Endometrium (tissue), 2 donors: ENCODE measurements at regions not wholly inside any gene's neighbourhood (a gene's known extent, or its start where the extent isn't known, plus 50 kb on each side); places are given as distances from the start of the nearest gene placed in this dataset.

Source experiments
- FAIRE-seq: peaks from 2 replicates; lab custom pipeline; 2012; peaks lifted over from hg19 to GRCh38; lab: Jason Lieb, UNC
- donor health status: control.
- donor health status: control.

DNA sequence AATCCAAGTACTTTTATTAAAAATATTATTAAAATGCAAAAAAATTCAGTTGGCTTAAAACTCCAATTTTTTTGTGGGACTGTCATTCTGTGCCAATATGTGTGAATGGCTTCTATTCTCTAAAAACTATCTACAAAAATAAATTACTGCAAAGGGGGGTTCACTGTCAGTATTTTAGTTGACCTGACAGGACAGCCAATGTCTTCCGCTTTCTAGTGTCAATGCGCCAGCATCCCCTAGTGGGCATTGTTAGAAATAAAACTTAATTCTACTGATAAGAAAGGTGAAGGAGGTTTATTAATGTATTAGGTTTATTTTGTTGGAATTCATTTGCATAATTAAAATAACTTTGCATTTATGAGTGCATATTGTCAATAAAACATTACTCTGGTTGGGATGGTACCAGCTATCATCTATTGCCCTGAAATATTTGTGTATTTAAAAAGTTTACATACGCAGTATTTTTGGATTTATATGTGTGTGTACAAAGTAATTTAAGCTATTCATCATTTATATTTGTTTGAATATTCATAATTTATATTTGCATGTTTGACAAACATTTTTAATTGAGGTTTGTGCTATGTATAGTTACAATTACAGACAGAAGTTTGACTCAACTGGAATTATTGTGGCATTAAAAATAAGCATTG, 527.2 kb downstream of the FLRT2 start:
- FAIRE-seq, result peak; percentile 78

DNA sequence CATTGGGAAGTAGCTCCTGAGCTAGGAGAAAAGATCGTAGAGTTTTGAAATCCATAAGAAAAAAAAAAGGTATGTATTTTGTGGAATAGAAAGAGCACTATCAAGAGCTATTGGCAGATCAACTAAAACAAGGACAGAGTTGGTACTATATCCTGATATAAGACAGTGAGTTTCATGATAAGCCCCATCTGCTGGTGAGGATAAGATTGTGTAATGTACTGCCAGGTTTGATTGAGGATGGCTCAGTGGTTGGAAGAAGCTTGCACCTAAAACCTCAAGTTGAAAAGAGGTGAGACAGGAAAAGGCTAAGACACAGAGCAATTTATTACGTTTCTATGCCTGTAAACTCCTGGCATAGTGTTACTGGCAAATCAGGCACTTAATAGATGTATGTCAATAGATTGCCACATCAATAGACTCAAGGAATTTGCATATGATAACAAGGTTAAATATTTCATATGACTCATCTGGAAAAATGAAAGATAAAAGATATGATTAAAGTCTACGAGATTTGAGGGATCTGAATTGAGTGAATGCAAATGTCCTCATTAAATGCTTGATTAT, 525.6 kb downstream of the FLRT2 start:
- FAIRE-seq, result no peak

DNA sequence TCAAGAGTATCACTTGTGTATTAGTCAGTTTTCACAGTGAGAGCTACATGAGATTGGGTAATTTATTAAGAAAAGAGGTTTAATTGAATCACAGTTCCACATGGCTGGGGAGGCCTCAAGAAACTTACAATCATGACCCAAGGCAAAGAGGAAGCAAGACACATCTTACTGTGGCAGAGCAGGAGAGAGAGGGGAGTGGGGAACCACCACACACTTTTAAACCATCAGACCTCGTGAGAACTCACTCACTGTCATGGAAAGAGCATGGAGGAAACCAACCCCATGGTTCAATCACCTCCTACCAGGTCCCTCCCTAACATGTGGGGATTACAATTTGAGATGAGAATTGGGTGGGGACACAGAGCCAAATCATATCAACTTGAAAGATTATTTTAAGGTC, 522.9 kb downstream of the FLRT2 start:
- FAIRE-seq, result no peak

DNA sequence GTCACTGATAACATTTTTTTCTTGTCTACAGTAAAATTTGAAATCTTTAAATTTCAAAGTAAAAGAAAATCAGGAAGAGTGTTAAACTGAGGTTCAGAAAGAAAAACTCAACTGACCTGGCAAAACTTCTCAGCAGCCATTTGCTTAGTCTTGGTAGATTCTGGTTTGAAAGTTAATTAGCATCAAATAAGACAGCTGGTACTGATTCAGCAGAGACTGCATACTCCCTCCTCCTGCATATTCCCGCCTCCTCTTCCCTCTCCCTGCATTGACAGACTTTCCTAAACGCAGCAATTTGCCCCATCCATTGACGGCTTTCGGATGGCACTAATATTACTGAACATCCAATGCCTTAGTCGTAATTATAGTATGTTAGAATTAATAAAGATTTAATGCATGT, 520.8 kb downstream of the FLRT2 start:
- no peak for FAIRE-seq

DNA sequence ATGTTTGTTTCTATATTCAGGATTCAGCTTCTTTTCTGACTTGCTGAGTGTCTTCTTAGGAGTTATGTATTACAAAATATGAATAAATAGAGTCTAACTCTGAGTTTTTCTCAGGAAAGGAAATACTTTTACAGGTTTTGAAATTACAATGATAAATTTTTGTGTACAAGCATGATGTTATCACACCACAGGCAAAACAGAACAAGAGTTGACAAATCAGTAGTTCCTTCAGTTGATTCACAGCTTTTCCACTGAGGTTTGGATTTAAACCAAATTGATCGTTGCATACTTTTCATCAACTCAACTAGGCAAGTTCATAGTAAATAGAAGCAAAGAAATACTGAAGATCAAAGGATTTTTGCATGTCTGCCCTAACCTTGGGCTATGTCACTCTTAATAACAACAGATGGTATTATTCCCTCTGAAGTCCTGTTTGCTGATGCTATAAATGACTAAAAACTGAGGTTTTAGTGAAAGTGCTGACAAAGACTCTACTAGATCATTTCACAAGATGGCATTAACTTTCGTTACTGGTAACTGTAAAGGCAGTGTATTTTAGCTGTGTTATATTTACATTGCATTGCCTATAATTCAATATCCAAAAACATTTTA, 520.2 kb downstream of the FLRT2 start:
- FAIRE-seq, result no peak

DNA sequence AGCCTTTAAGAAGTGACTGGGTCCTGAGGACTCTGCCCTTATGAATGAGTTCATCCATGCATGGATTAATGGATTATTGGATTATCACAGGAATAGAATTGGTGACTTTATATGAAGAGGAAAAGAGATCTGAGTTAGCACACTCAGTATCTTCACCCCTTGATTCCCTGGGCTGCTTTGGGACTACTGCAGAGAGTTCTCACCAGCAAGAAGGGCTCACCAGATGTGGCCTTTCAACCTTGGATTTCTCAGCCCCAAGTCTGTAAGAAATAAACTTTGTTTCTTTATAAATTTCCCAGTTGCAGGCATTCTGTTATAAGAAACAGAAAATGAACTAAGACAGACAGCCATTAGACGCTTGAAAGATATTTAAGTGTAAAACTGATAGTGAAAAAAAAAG, 509.2 kb downstream of the FLRT2 start:
- FAIRE-seq, result peak; percentile 80

DNA sequence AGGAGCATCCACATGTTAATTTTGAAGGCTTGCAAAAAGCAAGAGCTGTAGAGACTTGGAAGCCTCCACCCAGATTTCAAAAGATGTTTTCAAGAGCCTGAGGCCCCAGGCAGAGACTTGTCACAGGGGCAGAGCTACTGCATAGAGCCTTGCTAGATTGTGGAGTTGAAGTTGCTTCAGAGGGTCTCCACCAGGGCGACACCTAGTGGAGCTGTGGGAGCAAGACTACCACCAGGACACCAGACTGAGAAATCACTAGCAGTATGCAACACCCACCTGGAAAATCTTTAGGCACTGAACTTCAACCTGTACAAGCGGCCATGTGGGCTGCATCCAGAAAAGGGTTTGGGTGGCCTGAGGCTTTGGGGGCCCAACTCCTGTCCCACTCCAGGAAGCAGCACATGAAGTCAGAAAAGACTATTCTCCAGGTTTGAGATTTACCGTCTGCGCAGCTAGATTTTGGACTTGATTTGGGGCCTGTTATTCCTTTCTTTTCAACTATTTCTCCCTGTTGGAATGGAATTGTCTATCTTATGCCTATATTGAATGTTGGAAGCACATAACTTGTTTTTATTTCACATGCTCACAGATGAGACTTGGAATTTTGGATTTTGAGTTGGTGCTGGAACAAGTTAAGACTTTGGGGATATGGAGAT, 508.6 kb downstream of the FLRT2 start:
- no peak for FAIRE-seq

DNA sequence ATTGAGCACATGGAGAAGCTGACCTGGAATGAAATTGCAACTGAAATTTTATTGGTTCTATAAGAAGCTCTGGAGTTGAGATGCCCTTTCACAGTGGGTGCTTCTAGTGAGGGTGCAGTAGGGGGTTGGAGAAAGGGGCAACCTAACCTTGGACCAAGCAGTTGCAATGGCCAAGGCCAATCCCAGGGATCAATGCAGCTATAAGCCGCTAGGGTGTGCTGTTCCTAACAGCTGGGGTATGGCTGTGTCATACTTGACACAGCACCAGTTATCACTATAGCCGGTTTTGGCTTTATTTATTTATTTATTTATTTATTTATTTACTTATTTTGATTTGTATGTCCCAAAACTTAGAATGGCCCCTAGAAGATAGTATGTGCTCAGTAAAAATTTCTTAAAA, 505.9 kb downstream of the FLRT2 start:
- FAIRE-seq, result no peak

DNA sequence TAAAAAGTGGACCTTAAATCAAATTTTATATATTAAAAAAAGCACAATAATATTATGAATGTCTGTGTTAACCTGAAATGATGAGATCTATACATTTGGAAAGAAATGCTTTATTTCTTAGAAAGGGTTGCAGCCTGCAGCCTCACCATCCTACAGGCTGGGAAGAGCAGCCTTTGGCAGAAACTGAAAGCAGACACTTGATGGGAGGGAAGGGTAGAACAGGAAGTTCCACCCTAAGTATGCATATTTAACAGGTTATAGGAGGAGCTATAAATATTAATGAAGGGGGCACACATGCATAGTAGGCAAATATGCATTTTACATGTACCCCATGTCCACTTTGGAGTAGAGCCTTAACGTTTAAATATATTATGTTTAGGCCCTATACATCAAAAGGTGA, 498.0 kb downstream of the FLRT2 start:
- no peak for FAIRE-seq

DNA sequence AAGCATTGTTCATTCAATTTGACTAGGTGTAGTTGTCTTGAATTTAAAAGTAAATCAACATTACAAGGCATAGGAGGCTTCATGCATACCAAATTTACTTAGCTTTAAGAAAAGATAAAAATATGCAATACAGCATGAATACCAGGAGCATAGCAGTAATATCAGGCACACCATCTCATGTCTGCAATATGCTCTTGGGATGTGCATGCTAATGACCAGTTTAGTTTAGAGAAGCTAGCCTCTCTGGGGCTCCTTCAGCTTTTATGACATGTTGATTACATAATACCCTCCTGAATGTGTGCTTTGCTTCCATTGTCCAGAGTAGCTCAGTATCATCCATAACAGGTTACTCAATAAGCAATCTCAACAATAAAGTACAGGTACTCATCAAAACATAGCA, 497.2 kb downstream of the FLRT2 start:
- no peak for FAIRE-seq

DNA sequence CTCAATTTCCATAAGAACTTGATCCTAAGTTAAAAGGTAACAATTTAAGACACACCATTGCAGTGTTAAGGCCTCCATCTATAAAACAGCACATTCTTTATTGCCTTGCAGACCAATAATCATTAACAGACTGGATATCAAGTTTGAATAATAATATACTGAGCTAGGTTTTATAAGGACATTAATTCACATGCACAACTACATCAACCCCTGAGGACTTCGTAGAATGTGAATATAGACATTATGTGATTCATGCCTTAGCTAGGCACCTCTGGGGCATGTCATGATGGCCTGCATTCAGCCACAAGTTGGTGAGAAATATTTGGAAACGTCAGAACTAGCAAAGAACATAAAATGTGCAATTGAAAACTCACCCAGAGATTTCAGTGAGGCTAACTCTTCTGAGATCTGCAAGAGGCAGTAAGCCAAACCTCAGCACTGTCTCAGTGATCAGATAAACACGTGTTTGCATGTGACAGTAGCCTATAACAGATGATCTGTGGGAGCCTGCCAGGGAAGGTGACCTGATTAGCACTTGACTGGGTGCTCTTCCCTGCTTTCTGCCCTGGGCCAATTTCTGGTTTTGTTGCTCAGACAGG, 492.2 kb downstream of the FLRT2 start:
- FAIRE-seq, result no peak

DNA sequence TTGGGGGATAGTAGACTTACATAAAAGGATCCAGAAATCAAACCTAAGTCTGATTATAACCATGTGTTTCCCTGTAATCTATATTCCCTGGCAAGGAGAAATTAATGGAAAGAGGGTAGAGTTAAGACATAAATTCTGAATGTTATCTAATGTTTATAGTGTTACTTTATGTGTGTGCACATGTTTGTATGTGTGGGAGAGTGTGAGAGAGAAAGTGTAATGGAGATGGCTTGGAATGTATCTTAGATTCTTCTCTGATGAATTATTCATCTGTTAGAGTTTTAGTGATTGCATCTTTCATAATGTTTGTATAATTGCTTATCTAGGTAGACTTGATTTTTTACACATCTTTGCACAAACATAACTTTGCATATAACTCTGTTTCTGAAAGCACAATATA, 490.9 kb downstream of the FLRT2 start:
- peak; percentile 51 for FAIRE-seq

DNA sequence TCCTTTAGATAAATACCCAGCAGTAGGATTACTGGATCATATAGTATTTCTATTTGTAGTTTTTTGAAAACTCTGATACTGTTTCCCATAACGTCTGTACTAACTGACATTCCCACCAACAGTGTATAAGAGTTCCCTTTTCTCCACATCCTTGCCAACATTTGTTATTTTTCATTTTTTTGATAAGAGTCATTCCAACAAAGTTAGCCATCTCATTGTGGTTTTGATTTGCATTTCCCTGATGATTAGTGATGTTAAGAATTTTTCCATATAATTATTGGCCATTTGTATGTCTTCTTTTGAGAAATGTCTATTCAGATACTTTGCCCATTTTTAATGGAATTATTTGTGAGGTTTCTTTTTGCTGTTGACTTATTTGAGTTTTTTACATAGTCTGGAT, 486.0 kb downstream of the FLRT2 start:
- no peak for FAIRE-seq

DNA sequence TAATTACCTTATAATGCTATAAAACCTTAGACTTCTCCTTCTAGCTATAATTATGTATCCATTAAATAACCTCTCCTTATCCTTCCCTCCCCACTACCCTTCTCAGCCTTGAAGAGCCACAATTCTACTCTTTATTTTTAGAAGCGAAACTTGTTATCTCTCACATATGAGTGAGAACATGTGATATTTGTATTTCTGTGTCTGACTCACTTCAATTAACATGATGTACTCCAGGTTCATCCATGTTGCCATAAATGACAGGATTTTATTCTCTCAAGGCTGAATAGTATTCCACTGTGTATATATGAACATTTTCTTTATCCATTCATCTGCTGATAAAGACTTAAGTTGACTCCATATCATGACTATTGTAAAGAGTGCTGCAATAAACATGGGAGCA, 485.6 kb downstream of the FLRT2 start:
- FAIRE-seq, result no peak

DNA sequence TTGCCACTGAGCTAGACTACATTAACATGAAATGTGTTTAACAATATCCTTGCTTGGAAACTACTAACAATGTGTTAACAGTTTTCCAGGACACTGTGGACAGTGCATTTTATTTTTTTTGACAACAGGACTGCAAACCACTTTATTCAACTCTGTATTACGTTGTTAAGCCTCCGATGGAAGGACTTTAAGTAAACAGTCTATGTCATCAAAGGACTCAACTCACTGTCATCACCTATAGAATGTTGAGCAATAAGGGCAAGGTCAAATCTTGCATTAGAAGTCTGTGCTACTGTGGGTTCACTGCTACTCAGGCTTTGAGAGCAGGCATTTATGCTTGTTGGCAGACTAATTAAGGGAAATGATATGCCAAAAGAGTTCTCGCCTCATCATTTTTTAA, 483.7 kb downstream of the FLRT2 start:
- no peak for FAIRE-seq

DNA sequence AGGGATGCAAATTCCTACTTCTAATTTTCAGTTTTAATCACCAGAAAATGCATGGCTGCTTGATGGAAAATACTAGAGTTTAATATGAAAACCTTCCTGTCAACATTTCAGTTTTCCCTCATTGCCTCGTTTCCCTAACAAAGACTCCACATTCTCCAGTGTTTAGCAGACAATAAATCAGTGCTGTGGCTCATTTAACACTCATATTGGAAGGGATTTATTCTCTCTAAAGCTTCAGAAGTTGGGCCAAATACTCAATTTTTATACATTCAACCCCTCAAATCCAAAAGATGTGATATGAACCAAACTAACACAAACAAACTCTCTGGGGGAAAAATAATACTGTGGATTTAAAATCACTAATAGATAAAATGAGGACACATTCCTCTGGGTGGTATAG, 482.5 kb downstream of the FLRT2 start:
- FAIRE-seq, result no peak

DNA sequence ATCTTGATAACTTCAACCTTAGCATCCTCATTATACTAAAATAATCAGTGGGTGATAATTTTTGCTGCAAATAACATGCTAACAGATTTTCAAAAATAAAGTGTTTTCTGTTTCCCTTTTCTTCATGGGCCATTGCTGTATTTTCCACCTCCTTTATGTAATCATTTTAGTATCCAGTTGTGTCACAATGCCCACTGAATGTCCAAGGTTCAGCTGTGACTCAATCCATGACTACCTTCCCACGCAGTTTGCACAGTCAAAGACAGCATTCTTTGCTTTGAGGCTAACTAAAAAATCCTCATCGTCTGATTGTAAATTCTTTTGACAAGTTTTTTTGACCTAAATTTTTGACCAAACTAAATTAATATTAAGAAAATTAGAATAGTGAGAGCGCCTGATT, 474.1 kb downstream of the FLRT2 start:
- FAIRE-seq, result no peak

DNA sequence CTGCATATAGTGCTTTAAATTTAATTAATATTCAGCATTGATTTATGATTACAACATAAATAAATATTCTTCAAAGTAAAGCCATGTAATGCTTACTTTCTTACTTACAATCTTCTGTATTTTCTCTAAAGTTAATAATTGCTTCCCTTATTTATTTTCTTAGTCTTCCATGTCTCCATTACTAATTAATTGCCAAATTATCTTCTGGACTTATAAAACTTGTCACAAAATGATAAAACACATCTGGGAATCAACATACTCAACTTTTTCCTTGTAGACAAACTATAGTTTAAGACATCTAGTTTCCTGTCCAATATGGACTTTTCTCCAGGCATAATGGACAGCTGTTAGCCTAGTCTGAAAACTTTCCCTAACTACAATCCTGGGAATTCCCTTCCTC, 466.6 kb downstream of the FLRT2 start:
- no peak for FAIRE-seq

DNA sequence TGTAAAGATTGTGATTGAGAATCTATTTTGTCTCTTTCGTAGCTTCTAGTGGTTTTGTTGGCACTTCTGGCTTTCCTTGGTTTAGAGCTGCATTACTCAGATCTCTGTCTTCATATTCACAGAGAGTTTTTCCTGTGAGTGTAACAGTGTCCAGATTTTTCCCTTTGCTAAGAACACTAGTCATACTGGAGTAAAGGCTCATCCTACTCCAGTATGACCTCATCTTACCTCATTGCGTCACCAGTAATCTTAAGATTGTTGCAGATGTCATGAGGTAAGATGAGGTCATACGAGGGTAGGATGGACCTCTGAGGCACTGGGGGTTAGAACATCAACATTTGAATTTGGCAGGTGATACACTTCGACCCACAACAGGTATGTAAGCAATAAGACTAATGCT, 461.2 kb downstream of the FLRT2 start:
- no peak for FAIRE-seq

DNA sequence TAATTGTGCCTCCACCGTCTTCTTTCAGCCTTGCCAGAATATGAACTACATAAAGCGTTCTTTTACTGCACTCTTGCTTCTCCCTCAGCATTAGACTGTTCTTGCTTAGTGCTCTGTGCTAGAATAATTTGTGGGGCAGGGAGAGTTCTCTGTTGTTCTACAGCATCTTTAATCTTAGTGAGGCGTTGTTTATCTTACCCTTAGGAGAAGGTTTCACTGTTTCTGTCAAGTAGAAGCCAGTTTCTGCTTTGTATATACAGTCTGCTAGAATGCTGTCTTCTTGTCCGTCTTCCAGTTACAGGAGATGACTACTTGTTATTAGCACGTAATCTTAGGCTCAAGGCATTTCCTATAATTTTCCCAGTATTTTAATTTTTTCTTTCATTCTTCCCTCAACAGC, 458.0 kb downstream of the FLRT2 start:
- no peak for FAIRE-seq

DNA sequence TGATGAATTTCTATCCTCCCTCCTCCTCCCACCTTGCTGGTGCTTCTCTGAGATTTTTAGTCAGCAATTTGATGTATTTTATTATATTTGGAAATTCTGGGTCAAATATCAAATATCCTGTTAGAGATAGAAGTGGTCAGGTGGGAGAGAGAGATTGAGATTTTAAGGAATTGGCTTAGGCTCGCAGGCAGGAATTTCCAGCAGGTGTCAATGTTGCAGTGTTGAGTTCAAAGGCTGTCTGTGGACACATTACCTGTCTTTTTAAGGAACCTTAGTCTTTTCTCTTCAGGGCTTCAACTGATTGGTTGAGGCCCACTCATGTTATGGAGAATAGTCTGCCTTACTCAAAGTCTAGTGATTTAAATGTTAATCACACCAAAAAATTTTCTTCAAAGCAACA, 457.3 kb downstream of the FLRT2 start:
- FAIRE-seq, result no peak

DNA sequence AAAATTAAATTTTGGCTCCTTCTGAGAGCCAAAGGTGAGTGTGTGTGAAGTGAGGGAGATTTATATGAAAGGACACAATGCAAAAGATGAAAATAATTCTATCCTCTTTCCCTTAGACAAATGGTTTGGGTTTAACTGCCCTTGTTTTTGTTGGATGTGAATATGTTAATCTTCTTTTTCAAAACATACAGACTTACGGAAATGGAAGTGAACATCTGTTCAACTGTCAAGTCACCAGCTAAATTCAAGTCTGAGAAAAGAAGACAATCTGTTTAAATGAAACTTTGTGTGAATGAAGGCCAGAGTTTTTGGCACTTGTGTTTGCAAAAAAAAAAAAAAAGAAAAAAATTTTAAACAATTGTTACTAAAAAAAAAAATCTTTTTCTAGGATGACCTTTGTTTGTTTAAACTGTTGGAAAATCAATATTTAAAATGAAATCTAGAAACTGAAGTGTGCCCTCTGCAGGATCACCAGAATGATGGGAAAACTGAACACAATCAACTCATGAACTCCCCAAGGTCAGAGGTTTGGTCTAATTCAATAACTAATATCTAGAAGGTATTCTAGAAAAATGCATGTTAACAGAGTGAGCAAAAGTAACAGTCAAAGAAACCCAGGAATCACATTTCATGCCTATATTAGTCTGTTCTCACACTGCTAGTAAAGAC, 448.8 kb downstream of the FLRT2 start:
- FAIRE-seq, result peak; percentile 88

DNA sequence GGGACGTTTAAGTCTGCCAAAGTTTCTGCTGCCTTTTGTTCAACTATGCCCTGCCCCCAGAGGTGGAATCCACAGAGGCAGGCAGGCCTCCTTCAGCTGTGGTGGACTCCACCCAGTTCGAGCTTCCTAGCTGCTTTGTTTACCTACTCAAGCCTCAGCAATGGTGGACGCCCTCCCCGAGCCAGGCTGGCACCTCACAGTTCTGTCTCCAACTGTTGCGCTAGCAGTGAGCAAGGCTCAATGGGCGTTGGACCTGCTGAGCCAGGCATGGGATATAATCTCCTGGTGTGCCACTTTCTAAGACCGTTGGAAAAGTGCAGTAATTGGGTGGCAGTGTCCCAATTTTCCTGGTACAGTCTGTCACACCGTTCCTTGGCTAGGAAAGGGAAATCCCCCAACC, 444.7 kb downstream of the FLRT2 start:
- no peak for FAIRE-seq
